HepG2 (cell line): ENCODE measurements at regions not wholly inside any gene's neighbourhood (a gene's known extent, or its start where the extent isn't known, plus 50 kb on each side); places are given as distances from the start of the nearest gene placed in this dataset.

ENCODE experiments used
- ATAC-seq: fragments of 200-7000 bp; cut with Tn5 transposase; 3 replicates; pipeline ENCODE4 v1.9.1; 2020; ENCODE audit warnings: mild to moderate bottlenecking, moderate library complexity
- BruUV-seq: library from RNA; stranded (reverse); fragments of 400-500 nt; replicated peaks from 2 replicates; lab custom pipeline; 2021; lab: Mats Ljungman, UMichigan
- CTCF ChIA-PET: fragments of 300-600 bp; formaldehyde crosslinking; extraction: SDS; loops from one replicate; lab custom pipeline; 2021; ENCODE audit warnings: low total read pairs, inconsistent platforms, low intra/inter-chr PET ratio; lab: Yijun Ruan, JAX
- POLR2A ChIA-PET: fragments of 350-600 bp; sonication (Branson Sonifier 250); formaldehyde crosslinking; loops from one replicate; lab custom pipeline; 2020; ENCODE audit warnings: antibody characterized with exemption, inconsistent platforms; lab: Yijun Ruan, JAX
- DNase-seq: peaks from one replicate; pipeline ENCODE4 v3.0.0-alpha.2; 2015; ENCODE audit warnings: low spot score
- FAIRE-seq: peaks from 3 replicates; lab custom pipeline; 2011; peaks lifted over from hg19 to GRCh38; lab: Jason Lieb, UNC
- H2AFZ ChIP-seq: one replicate; pipeline ENCODE4 v1.6.1; 2011; ENCODE audit warnings: low read length, inconsistent platforms
- H3K27ac ChIP-seq: fragments of 300-600 bp; 3 replicates; pipeline ENCODE4 v1.8.0; 2011; ENCODE audit warnings: mixed run types, mild to moderate bottlenecking, mixed read lengths, low read length, inconsistent platforms; ENCODE audit not compliant: insufficient read depth; ENCODE audit errors: extremely low read length
- H3K27me3 ChIP-seq, 2 experiments: fragments of 200-600 bp in 1 of 2; 2 replicates in 1 of 2; 3 replicates in 1 of 2; pipeline versions ENCODE4 v1.6.0 to v1.8.0; 2011; ENCODE audit warnings: low read length in 2 of 2, mild to moderate bottlenecking in 2 of 2, moderate library complexity in 2 of 2, inconsistent platforms in 1 of 2; ENCODE audit not compliant: insufficient read depth in 2 of 2, control insufficient read depth in 1 of 2
- H3K36me3 ChIP-seq, 2 experiments: fragments of 200-600 bp in 1 of 2; replicated peaks in 1 of 2; 2 replicates in 1 of 2; 3 replicates in 1 of 2; pipeline versions ENCODE4 v1.5.1 to v1.8.0; 2011; ENCODE audit warnings: low read length in 2 of 2, inconsistent platforms in 1 of 2; ENCODE audit not compliant: insufficient read depth in 2 of 2, control insufficient read depth in 1 of 2
- H3K4me1 ChIP-seq: 2 replicates; pipeline ENCODE4 v1.5.1; 2012; ENCODE audit warnings: low read length, inconsistent platforms; ENCODE audit not compliant: insufficient read depth
- H3K4me2 ChIP-seq: 2 replicates; pipeline ENCODE4 v1.6.0; 2011; ENCODE audit warnings: low read depth, low read length, inconsistent platforms
- H3K4me3 ChIP-seq, 3 experiments: fragments of 200-600 bp in 1 of 3; sonication (generic), shearing (Covaris generic) in 1 of 3; replicated peaks in 1 of 3; 2 replicates each; pipeline ENCODE4 v1.5.1; 2011 to 2016; ENCODE audit warnings: low read length in 3 of 3, inconsistent platforms in 2 of 3, low read depth in 2 of 3, mild to moderate bottlenecking in 2 of 3, control low read depth in 1 of 3, mixed read lengths in 1 of 3; ENCODE audit not compliant: insufficient read depth in 1 of 3
- H3K79me2 ChIP-seq: one replicate; pipeline ENCODE4 v1.6.1; 2011; ENCODE audit warnings: low read length, inconsistent platforms; ENCODE audit not compliant: insufficient read depth
- H3K9ac ChIP-seq: 2 replicates; pipeline ENCODE4 v1.6.0; 2011; ENCODE audit warnings: mild to moderate bottlenecking, low read depth, low read length, inconsistent platforms; ENCODE audit not compliant: insufficient read depth
- H3K9me3 ChIP-seq: 2 replicates; pipeline ENCODE4 v1.5.1; 2012; ENCODE audit warnings: mild to moderate bottlenecking, low read length
- H4K20me1 ChIP-seq: 2 replicates; pipeline ENCODE4 v1.6.0; 2011; ENCODE audit warnings: inconsistent platforms, mild to moderate bottlenecking, low read length, moderate library complexity; ENCODE audit not compliant: insufficient read depth
- CBX2 ChIP-seq, 2 experiments: fragments of 200-600 bp in 1 of 2; sonication (generic); formaldehyde crosslinking in 1 of 2; IDR thresholded peaks; 2 replicates each; pipeline versions ENCODE4 v1.7.0 to v1.8.1; 2018 to 2022; ENCODE audit warnings: low read depth in 2 of 2, low read length in 1 of 2, mild to moderate bottlenecking in 1 of 2, missing genetic modification reagents in 1 of 2
- GMEB1 ChIP-seq: sonication (generic); formaldehyde crosslinking; IDR thresholded peaks from 2 replicates; pipeline ENCODE4 v1.5.1; 2020; ENCODE audit warnings: missing genetic modification reagents, mild to moderate bottlenecking, borderline replicate concordance
- GPBP1L1 ChIP-seq: sonication (generic); formaldehyde crosslinking; IDR thresholded peaks from 2 replicates; pipeline ENCODE4 v1.5.0; 2020; ENCODE audit warnings: mild to moderate bottlenecking, missing genetic modification reagents
- KDM5A ChIP-seq: fragments of 200-600 bp; sonication (generic); IDR thresholded peaks from 2 replicates; pipeline ENCODE4 v1.7.0; 2018; ENCODE audit warnings: antibody characterized with exemption, mild to moderate bottlenecking, low read length, borderline replicate concordance
- ZFP82 ChIP-seq: sonication (generic); formaldehyde crosslinking; IDR thresholded peaks from 2 replicates; pipeline ENCODE4 v1.5.1; 2020; ENCODE audit warnings: mild to moderate bottlenecking, missing genetic modification reagents, borderline replicate concordance
- ZNF224 ChIP-seq: sonication (generic); formaldehyde crosslinking; IDR thresholded peaks from 2 replicates; pipeline ENCODE4 v1.5.0; 2020; ENCODE audit warnings: mild to moderate bottlenecking, missing genetic modification reagents
- ZNF639 ChIP-seq: conservative IDR thresholded peaks from 2 replicates; pipeline ENCODE4 v1.6.1; 2018; ENCODE audit warnings: missing genetic modification reagents
- ZNF646 ChIP-seq: sonication (generic); formaldehyde crosslinking; IDR thresholded peaks from 2 replicates; pipeline ENCODE4 v1.9.0; 2021; ENCODE audit warnings: mild to moderate bottlenecking, missing genetic modification reagents
- WGBS: methylation state at CpG from one replicate; pipeline ENCODE4 v1.1.6; 2017; ENCODE audit warnings: low lambda C conversion rate; 5-methylcytosine and 5-hydroxymethylcytosine counted together
- in situ Hi-C: cut with HindIII; loops from 2 replicates; pipeline ENCODE4 v1.10.0; 2017; ENCODE audit warnings: low pct_unique_long_range_greater_than_20kb; ENCODE audit not compliant: extremely low pct_ligation_motif_present
- intact Hi-C: fragments of 100-400 bp; cut with micrococcal nuclease; formaldehyde crosslinking; loops from one replicate; pipeline ENCODE4 v1.10.0; 2022; ENCODE audit not compliant: unreplicated experiment

GRCh38 chr4:138003248-138003647 is 238.9 kb downstream of the SLC7A11 start (continued):
- TF ChIP-seq ZNF224 (CRISPR knock-in tag): no peak
- TF ChIP-seq, all 625 proteins: peak for 0

GRCh38 chr4:137998666-137999429 is 243.3 kb downstream of the SLC7A11 start:
- no TSS peak for BruUV-seq
- CTCF ChIA-PET: no interaction called here
- TF ChIP-seq ZNF646 (no peak), ZFP82 (CRISPR knock-in tag) (no peak), CBX2 (IDR thresholded peaks at IDR 0.05; ENCODE audit: low read depth, low read length) (no peak), CBX2 (CRISPR knock-in tag; IDR thresholded peaks at IDR 0.05; ENCODE audit: low read depth) (no peak), GMEB1 (CRISPR knock-in tag) (no peak), ZNF639 (CRISPR knock-in tag) (no peak), KDM5A (no peak), GPBP1L1 (no peak)
- no peaks in the 10 kb centered on the region for H3K36me3 ChIP-seq
- 0% methylated on average over 1 of the region's 1 CpG for WGBS
- H3K4me3 ChIP-seq: no peak overlapping the region
- no peak overlapping the region for H3K4me2 ChIP-seq
- no peak for FAIRE-seq
- in situ Hi-C loops (no loop called here), intact Hi-C loops (no loop called here)
- no peaks in the 10 kb centered on the region for H3K4me1 ChIP-seq
- no peak overlapping the region for H2AFZ ChIP-seq
- no peaks in the 10 kb centered on the region for H3K79me2 ChIP-seq
- H3K27ac ChIP-seq: no peak overlapping the region
- no peaks in the 10 kb centered on the region for H3K9me3 ChIP-seq
- ATAC-seq: no peak
- POLR2A ChIA-PET: no interaction called here
- no peaks in the 10 kb centered on the region for H4K20me1 ChIP-seq
- no peak for DNase-seq
- no peak overlapping the region for H3K9ac ChIP-seq
- H3K27me3 ChIP-seq: no peaks in the 10 kb centered on the region; a peak in 1 of 5 replicates
